Retina (tissue), 1 donor: ENCODE measurements at regions not wholly inside any gene's neighbourhood (a gene's known extent, or its start where the extent isn't known, plus 50 kb on each side); places are given as distances from the start of the nearest gene placed in this dataset.

Experiments
- DNase-seq: peaks from one replicate; pipeline ENCODE4 v3.0.0-alpha.2; 2016

DNA sequence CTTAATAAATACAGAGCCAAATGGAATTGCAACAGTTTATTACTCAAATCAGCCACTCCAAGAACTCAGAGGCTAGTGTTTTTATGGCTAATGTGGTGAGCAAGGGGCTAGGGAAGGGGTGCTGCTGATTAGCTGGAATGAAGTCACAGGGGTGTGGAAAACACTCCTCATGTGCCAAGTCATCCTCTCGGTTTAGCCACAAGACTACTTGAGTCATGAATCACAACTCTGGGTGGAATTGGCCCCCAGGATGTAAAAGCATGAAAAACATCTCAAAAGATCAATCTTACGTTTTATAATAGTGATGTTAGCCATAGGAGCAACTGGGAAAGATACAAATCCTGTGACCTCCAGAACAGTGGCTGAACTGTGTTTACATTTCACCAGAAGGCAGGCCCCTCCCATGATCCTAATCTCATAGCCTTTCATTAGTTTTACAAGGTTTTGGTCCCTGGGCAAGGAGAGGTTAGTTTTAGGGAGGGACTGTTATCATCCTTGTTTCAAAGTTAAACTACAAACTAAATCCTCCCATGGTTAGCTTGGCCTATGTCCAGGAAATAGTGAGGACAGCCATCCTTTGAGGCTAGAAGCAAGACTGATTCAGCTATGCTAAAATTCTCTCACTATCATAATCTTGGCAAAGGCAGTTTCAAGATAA is 2020.1 kb upstream of the PCDH20 start:
- DNase-seq, result no peak

DNA sequence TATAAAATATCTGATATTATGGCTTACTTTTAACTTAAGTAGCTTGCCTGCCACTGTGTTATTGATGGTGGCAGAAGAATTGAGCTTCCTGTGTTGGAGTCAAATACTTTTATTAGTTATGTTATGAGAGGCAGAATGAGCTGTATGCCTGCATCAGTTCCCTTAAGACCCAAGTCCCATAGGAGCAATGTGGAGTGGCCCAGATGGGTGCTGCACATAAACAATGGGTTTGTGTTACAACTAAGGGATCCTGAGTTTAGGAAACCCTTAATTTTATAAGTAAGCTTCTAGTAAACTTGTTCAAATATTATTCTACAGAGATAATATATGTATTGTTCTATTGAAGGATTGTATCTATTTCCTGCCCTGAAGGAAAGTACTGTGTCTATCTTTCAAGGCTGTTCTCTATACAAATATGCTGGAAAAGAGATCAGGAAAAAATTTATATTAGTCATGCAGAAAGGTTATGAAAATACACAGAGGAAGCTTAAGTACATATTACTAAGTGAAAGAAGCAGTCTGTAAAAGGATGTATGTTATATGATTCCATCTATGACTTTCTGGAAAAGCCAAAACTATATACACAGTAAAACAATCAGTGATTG is 2018.0 kb upstream of the PCDH20 start:
- DNase-seq, result no peak

- DNase-seq, result no peak
These were observed 2011.5 kb upstream of the PCDH20 start for GRCh38 chr13:63427170-63427569.

DNA sequence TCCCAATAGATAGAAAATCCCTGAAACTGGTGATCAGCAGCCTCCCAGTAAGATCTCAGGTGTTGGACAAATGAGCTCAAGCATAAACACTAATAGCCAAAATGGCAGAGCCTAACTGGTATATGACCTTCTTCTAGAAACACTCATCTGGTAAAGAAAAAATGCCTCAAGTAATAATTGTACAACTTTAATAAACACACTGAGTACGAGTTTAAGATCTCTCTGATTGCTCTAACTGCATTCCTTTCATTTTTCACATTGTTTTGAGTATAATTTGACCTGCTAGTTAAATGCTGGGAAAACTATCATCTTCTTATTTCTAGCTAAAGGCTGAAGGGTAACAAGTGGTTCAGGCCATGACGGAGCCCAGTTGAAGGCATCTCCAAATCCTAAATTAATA is 2009.5 kb upstream of the PCDH20 start:
- DNase-seq, result no peak

DNA sequence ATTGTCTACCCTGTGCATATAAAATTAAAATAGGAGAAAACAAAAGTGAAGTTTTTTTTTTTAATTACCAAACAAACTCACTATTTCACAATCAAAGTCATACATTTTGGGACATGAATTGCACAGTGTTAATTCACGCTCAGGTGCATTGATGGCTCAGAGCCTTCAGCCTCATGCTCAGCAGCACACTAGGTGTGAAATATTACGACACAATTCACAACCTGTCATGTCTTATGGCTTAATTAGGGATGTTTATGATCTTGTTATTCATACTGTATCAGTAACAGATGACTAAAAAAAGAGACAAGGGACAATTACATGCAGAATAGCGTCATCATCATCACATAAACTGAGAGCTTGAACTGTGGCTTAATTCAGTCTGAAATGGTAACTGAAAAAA is 2005.5 kb upstream of the PCDH20 start:
- DNase-seq, result no peak

DNA sequence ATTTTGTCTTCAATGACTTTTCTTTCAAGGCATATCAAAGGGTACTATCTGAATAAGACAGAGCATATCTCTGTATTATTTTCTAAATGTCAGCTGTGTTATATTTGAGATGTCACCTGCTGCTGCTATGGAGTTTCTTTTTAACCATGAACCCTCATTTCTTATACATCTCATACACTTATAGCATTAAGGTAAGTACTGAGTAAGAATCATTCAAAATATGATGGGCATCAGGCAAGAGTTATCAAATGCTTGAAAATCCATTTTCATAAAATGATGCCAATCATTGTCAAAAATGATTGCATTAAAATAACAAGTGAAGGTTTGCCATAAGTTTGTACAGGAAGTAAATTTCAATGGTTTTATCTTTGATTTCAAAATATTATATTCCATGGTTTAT is 2005.0 kb upstream of the PCDH20 start:
- DNase-seq, result no peak

DNA sequence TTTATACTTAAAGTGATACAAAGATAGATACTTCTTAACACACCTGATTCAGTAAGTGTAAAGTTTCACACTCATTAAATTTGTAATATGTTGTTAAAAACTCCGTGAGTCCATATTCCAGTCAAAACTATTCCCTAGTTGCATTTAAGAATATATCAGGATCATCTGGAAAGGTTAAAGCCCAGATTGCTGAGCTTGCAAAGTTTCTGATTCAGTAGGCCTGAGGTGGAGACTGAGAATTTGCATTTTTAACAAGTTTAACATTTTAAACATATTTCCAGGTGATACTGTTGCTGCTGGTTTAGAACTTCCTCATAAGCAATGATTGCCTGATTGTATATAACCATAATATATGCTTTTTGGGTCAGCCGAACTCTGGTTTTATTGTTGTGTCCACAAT is 1998.6 kb upstream of the PCDH20 start:
- no peak for DNase-seq

DNA sequence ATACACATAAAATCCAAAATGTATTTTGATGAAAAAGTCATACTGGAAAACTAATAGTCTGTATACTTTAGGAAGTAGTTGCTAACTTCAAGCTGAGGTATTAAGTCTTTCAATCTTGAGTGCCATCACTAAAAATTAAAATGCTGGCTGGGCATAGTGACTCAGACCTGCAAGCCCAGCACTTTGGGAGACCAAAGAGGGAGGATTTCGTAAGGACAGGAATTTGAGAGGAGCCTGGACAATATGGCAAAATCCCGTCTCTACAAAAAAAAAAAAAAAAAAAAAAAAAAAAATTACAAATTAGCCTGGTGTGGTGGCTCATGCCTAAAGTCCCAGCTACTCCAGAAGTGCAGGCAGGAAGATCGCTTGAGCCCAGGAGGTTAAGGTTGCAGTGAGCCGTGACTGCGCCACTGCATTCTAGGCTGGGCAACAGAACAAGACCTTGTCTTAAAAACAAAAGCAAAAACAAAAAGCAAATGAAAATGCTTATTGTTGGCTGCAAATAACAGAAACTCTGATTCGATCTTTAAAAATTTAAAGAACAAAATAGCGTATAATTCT is 1994.2 kb upstream of the PCDH20 start:
- no peak for DNase-seq

- no peak for DNase-seq
These were observed 1992.9 kb upstream of the PCDH20 start for GRCh38 chr13:63408331-63409189.

DNA sequence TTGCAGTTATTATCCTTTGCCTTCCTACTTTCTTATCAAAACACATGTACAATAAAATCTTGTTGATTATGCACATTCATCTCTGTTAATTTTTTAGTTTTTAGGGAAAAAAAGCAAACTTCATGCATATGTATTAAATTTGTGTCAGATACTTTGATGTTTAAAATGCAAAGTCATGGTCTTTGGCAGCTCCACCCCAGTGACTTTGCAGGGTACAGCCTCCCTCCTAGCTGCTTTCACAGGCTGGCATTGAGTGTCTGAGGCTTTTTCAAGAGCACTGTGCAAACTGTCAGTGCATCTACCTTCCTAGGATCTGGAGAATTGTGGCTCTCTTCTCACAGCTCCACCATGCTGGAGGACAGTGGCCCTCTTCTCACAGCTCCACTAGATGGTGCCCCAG is 1988.1 kb upstream of the PCDH20 start:
- no peak for DNase-seq

- no peak for DNase-seq
These were observed 1981.1 kb upstream of the PCDH20 start for GRCh38 chr13:63396746-63397145.

DNA sequence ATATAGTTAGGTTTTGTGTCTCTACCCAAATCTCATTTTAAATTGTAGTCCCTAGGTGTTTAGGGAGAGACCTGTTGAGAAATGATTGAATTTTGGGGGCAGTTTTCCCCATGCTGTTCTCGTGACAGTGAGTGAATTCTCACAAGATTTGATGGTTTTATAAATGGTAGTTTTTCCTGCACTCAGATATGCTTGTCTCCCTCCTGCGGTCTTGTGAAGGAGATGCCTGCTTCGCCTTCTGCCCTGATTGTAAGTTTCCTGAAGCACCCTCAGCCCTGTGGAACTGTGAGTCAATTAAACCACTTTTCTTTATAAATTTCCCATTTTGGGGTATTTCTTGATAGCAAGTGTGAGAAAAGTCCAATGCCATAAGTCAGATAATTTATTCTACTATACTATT is 1977.5 kb upstream of the PCDH20 start:
- no peak for DNase-seq

GRCh38 chr13:63389756-63390155 is 1974.1 kb upstream of the PCDH20 start:
- no peak for DNase-seq

- DNase-seq, result no peak
These were observed 1965.6 kb upstream of the PCDH20 start for GRCh38 chr13:63381078-63381859.

DNA sequence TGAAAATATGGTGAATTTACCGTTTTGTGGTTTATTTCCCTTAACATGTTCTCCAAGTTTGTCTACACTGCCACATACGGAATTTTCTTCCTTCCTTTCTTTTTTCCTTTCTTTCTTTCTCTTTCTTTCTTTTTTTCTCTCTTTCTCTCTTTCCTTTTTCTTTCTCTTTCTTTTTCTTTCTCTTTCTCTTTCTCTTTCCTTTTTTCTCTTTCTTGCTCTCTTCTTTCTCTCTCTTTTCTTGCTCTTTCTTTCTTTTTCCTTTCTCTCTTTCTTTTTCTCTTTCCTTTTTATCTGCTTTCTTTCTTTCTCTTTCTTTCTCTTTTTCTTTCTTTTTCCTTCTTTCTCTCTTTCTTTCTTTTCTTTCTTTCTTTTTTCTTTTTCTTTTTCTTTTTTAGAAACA is 1962.3 kb upstream of the PCDH20 start:
- DNase-seq, result no peak

DNA sequence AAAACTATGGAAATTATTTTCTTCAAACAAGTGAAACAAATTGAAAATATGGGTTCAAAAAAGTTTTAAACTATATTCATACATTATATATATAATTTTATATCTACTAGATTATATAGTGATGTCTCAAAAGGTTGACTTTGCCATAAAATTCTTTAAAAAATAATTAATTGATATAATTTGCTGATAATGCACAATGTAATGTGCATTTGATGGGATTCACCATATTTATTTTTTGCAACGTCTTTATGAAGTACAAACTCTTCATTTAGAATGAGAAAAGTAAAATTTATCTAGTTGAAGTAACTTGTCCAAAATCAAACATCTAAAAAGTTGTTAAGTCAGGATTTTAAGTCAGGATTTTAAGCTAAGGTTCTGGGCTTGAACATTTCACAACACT is 1954.5 kb upstream of the PCDH20 start:
- no peak for DNase-seq

- no peak for DNase-seq
These were observed 1952.0 kb upstream of the PCDH20 start for GRCh38 chr13:63367522-63368198.

DNA sequence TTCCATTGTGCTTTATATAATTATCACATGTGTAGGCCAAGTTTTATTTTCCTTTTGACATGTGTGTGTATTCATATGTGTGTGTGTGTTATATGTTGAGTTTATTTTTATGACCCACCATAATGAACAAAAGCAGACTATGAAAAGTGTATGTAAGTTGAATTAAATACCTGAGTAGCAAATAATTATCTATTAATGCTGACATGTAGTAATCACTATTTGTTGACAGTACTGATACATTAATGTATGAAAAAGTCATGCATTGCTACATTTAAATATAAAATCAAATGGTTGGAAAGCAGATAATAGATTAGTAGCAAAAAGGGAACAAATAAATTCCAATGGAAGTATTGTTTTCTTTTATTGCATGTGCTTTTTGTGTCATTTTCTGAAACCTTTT is 1948.5 kb upstream of the PCDH20 start:
- no peak for DNase-seq

- DNase-seq, result no peak
These were observed 1935.9 kb upstream of the PCDH20 start for GRCh38 chr13:63351533-63351932.

- DNase-seq, result no peak
These were observed 1935.4 kb upstream of the PCDH20 start for GRCh38 chr13:63351081-63351480.

GRCh38 chr13:63345835-63346234 is 1930.2 kb upstream of the PCDH20 start:
- no peak for DNase-seq

- no peak for DNase-seq
These were observed 1929.1 kb upstream of the PCDH20 start for GRCh38 chr13:63344711-63345110.
